ENCODE measurements at regions not wholly inside any gene's neighbourhood (a gene's known extent, or its start where the extent isn't known, plus 50 kb on each side); places are given as distances from the start of the nearest gene placed in this dataset.

DNA sequence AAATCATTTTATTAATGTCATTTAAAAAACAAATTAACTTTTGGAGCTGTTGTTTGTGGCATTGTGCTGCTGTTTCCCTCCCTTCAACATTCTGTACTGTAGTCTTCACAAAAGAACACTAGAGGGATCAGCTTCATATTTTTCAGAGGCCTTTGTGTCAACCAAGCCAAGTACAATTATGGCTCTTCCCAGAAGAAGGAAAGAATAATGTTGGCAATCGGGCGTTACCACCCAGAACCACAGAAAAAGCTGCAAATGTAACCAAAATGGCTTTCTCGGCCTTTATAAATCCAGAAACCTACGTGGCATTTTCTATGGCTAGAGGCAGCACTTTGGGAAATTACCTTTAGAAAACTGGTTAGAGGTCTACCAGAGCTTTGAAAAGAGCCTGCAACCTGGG lies 98.8 kb upstream of the COL1A2 start (continued):
- TF ChIP-seq, protein P1, sequence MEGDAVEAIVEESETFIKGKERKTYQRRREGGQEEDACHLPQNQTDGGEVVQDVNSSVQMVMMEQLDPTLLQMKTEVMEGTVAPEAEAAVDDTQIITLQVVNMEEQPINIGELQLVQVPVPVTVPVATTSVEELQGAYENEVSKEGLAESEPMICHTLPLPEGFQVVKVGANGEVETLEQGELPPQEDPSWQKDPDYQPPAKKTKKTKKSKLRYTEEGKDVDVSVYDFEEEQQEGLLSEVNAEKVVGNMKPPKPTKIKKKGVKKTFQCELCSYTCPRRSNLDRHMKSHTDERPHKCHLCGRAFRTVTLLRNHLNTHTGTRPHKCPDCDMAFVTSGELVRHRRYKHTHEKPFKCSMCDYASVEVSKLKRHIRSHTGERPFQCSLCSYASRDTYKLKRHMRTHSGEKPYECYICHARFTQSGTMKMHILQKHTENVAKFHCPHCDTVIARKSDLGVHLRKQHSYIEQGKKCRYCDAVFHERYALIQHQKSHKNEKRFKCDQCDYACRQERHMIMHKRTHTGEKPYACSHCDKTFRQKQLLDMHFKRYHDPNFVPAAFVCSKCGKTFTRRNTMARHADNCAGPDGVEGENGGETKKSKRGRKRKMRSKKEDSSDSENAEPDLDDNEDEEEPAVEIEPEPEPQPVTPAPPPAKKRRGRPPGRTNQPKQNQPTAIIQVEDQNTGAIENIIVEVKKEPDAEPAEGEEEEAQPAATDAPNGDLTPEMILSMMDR (IDR thresholded peaks at IDR 0.05), result peak; percentile 90
- TF ChIP-seq FOXM1 (IDR thresholded peaks at IDR 0.05; ENCODE audit: low read depth) (0 out of 2 replicates have a peak, but pooled peaks have one; percentile 48), YY1 (IDR thresholded peaks at IDR 0.05; ENCODE audit: low read depth) (peak; percentile 72; the same call in 1 of the 2 replicates), TCF12 (IDR thresholded peaks at IDR 0.05) (peak; percentile 56), FOSL2 (IDR thresholded peaks at IDR 0.05; ENCODE audit: borderline replicate concordance, low read depth) (no peak)

DNA sequence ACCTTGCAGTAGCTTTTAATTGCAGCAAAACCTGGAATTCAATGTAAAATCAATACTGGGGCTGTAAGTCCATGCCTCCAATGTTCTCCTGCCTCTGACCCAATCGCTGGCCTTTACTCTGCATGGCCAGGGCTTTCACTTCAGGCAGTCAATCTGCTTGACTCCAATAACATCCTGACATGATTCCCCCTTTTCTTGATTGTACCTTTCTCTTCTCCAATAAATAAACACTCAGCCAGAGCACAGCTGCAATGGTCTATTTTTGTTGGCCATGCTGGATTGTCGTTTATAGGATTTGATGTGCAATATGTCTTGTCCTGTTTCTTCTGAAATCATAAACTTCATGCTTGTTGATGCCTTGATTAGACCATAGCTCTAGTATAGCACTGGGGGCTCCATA lies 97.8 kb upstream of the COL1A2 start:
- H3K4me2 ChIP-seq, result peak overlapping the region; percentile 20
- H3K36me3 ChIP-seq (replicated peaks in 1 of 2; ENCODE audit: control insufficient read depth in 1 of 2, insufficient read depth in 2 of 2, low read length in 1 of 2), result no peaks in the 10 kb centered on the region
- H2AFZ ChIP-seq (ENCODE audit: low read depth), result 0 out of 2 replicates have a peak overlapping the region, but pooled peaks have one; percentile 12
- no peak for DNase-seq
- H3K9ac ChIP-seq, result peak overlapping the region; percentile 24
- H3K79me2 ChIP-seq (ENCODE audit: insufficient read depth), result no peaks in the 10 kb centered on the region
- no peaks in the 10 kb centered on the region for H3K9me3 ChIP-seq
- H3K27ac ChIP-seq (ENCODE audit: low read depth in 2 of 2, low read length in 1 of 2), result peak overlapping the region; percentile 74 to 99; a peak in 3 of 4 replicates
- TF ChIP-seq TEAD4 (IDR thresholded peaks at IDR 0.05; ENCODE audit: borderline replicate concordance, insufficient read depth), result no peak
- TF ChIP-seq, protein P2, sequence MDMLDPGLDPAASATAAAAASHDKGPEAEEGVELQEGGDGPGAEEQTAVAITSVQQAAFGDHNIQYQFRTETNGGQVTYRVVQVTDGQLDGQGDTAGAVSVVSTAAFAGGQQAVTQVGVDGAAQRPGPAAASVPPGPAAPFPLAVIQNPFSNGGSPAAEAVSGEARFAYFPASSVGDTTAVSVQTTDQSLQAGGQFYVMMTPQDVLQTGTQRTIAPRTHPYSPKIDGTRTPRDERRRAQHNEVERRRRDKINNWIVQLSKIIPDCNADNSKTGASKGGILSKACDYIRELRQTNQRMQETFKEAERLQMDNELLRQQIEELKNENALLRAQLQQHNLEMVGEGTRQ (IDR thresholded peaks at IDR 0.05; ENCODE audit: borderline replicate concordance, low read depth, low read length), result no peak
- no peak for TF ChIP-seq EP300 (IDR thresholded peaks at IDR 0.05; ENCODE audit: borderline replicate concordance in 1 of 2, low read depth in 1 of 2, low read length in 1 of 2)
- TF ChIP-seq, protein P3, sequence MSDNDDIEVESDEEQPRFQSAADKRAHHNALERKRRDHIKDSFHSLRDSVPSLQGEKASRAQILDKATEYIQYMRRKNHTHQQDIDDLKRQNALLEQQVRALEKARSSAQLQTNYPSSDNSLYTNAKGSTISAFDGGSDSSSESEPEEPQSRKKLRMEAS (IDR thresholded peaks at IDR 0.05; ENCODE audit: low read depth), result no peak
- no peak for TF ChIP-seq NFIC (IDR thresholded peaks at IDR 0.05; ENCODE audit: borderline replicate concordance)
- TF ChIP-seq, protein P4, sequence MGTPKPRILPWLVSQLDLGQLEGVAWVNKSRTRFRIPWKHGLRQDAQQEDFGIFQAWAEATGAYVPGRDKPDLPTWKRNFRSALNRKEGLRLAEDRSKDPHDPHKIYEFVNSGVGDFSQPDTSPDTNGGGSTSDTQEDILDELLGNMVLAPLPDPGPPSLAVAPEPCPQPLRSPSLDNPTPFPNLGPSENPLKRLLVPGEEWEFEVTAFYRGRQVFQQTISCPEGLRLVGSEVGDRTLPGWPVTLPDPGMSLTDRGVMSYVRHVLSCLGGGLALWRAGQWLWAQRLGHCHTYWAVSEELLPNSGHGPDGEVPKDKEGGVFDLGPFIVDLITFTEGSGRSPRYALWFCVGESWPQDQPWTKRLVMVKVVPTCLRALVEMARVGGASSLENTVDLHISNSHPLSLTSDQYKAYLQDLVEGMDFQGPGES (IDR thresholded peaks at IDR 0.05; ENCODE audit: low read depth, low read length), result no peak
- no peak for TF ChIP-seq RAD21 (IDR thresholded peaks at IDR 0.05; ENCODE audit: low read length)
- no peaks in the 10 kb centered on the region for H4K20me1 ChIP-seq (ENCODE audit: insufficient read depth)
- no peaks in the 10 kb centered on the region for H3K9me2 ChIP-seq
- POLR2A ChIA-PET, result no interaction called here
- CTCF ChIA-PET, result interaction anchor here (0.7 to 18.6 kb wide), 18 partner anchors 9 to 1393 kb away, joined by 3 to 344 read pairs (median 5); partner anchors contain the start of genes COL1A2 and GNG11
- no peak overlapping the region for H3K4me3 ChIP-seq (ENCODE audit: low read depth in 2 of 2, low read length in 1 of 2)
- 94% methylated on average over 2 of the region's 2 CpGs for WGBS (ENCODE audit: low lambda C conversion rate)
- peaks cover 12 to 55% of the 10 kb centered on the region in 2 experiments for H3K4me1 ChIP-seq (ENCODE audit: control insufficient read depth in 1 of 2, insufficient read depth in 2 of 2, low read depth in 1 of 2, low read length in 1 of 2)
- no peaks in the 10 kb centered on the region for H3K27me3 ChIP-seq (ENCODE audit: insufficient read depth)
- peaks cover 54% of the 10 kb centered on the region for H3F3A ChIP-seq (replicated peaks; ENCODE audit: insufficient read depth)

Data from SK-N-SH (cell line).